ENCODE measurements at regions not wholly inside any gene's neighbourhood (a gene's known extent, or its start where the extent isn't known, plus 50 kb on each side); places are given as distances from the start of the nearest gene placed in this dataset.
"Not testable (repeated sequence)": the region's sequence is repeated elsewhere in the genome, so short reads cannot be mapped to it uniquely, and the experiment has no call there.

DNA sequence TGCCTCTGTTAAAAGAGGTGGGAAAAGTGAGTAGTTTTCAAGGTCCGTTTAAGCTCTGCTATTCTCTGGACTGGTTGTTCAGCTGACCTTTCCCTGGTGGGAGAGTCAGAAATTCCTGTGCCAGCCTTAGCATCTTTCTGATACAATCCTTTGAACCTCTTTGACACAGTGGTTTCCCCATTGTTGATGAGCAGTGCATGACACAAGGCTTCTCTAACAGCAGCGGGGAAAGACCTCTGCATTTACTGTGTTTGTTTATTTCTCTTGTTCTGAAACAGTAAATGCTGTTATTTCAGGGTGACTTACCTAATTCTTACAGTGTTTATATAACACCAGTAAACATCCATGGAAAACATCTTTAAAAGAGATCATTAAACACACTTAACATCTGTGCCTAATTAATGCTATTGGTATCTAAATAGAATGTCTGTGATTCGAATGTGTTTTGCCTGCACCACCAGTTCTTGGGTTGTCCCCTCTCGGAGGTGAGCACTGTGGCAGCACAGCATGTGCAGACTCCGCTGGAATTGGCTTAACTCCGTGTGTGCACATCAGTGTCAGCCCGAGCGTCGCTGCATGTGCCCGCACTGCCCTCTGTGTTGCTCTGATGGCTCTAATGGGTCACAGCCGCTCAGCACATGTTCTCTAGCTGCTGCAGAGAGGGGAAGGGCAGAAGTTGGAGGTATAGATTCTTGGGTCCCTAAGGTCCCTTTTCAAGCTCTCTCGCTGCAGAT lies 104.3 kb downstream of the TBC1D26 start:
- not testable (repeated sequence) for TF ChIP-seq POLR2A (IDR thresholded peaks at IDR 0.05)
- TF ChIP-seq, protein P1, sequence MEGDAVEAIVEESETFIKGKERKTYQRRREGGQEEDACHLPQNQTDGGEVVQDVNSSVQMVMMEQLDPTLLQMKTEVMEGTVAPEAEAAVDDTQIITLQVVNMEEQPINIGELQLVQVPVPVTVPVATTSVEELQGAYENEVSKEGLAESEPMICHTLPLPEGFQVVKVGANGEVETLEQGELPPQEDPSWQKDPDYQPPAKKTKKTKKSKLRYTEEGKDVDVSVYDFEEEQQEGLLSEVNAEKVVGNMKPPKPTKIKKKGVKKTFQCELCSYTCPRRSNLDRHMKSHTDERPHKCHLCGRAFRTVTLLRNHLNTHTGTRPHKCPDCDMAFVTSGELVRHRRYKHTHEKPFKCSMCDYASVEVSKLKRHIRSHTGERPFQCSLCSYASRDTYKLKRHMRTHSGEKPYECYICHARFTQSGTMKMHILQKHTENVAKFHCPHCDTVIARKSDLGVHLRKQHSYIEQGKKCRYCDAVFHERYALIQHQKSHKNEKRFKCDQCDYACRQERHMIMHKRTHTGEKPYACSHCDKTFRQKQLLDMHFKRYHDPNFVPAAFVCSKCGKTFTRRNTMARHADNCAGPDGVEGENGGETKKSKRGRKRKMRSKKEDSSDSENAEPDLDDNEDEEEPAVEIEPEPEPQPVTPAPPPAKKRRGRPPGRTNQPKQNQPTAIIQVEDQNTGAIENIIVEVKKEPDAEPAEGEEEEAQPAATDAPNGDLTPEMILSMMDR (IDR thresholded peaks at IDR 0.05 in 8 of 11, conservative IDR thresholded peaks at IDR 0.05 in 3 of 11): not testable (repeated sequence)
